ENCODE measurements at regions not wholly inside any gene's neighbourhood (a gene's known extent, or its start where the extent isn't known, plus 50 kb on each side); places are given as distances from the start of the nearest gene placed in this dataset.

- DNase-seq: no peak
These were observed 491.0 kb upstream of the CLINT1 start for GRCh38 chr5:158349987-158350386.

GRCh38 chr5:158344376-158344775 is 485.4 kb upstream of the CLINT1 start:
- no peak for DNase-seq

- DNase-seq: no peak
These were observed 481.7 kb upstream of the CLINT1 start for GRCh38 chr5:158340608-158341007.

- no peak for DNase-seq
These were observed 467.3 kb upstream of the CLINT1 start for GRCh38 chr5:158326256-158326655.

- DNase-seq: no peak
These were observed 465.3 kb upstream of the CLINT1 start for GRCh38 chr5:158324236-158324635.

DNA sequence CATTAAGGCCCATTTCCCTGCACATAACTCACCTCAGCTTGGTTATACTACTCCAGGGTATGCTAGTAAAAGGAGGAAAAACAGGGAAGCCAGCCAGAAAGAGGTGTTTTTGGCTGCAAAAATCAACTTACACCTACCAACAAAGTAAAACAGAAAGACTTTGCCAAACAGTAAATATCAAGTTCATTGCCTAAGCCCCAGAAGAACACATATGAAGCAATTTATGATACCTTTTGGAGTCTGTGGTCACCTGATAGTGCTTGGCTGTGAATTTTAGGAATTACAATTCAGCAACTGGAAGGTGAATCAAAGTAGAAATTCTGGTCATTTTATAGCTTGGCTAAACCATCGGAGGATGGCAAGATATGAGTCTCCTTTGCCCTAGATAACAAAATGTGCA is 463.7 kb upstream of the CLINT1 start:
- DNase-seq: no peak

DNA sequence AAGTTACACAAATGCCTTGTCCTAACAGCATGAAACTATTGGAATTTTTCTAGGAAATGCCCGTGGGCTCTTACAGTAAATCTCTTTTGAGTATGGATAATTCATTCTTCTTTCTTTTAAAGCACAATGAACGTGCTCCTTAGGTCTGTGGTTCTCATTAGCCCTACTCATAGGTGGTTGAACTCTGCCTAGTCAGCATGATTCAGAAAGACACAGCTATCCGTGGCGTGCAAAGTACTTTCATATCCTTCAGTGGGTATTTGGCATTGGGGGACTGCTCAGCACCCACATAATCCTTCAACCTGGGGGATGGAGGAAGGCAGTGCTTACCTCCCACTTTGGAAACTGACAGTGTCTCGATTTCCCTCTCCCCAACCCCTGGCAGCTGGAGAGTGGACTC is 462.0 kb upstream of the CLINT1 start:
- DNase-seq: no peak

GRCh38 chr5:158320178-158320674 is 461.3 kb upstream of the CLINT1 start:
- DNase-seq: no peak

- DNase-seq: no peak
These were observed 458.6 kb upstream of the CLINT1 start for GRCh38 chr5:158317507-158317906.

DNA sequence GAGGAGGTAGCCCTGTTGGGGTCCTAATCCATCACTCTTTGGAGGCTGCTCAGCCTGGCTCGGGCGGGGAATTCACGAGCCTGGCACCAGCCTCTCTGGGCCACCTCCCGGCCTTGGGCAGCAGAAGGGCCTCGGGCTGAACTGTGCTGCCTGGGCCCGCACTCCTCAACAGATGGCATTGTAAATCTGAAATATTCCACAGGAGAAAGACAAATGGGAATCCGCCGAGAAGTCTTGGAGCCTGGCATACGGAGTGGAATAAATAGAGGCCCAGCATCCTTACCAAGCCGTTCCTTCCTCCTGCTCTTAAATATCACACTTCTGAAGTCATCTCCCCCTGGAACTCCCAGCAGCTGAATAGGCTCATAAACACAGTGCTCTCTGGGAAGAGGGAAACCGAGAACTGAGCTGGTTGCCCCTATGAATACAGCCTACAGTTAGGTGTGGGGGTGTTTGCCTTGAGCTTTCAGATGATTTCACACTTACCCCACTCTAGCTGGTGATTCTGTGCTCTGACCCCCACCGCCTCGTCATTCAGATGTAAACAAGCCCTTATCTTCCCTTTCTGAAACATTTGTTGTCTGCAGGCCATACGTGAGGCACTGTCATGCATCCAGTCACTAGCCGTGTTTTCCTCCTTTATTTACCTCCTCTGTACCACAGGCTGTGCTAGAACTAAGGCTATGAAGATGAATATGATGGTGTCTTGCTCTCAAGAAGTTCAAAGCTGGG is 455.0 kb upstream of the CLINT1 start:
- no peak for DNase-seq

DNA sequence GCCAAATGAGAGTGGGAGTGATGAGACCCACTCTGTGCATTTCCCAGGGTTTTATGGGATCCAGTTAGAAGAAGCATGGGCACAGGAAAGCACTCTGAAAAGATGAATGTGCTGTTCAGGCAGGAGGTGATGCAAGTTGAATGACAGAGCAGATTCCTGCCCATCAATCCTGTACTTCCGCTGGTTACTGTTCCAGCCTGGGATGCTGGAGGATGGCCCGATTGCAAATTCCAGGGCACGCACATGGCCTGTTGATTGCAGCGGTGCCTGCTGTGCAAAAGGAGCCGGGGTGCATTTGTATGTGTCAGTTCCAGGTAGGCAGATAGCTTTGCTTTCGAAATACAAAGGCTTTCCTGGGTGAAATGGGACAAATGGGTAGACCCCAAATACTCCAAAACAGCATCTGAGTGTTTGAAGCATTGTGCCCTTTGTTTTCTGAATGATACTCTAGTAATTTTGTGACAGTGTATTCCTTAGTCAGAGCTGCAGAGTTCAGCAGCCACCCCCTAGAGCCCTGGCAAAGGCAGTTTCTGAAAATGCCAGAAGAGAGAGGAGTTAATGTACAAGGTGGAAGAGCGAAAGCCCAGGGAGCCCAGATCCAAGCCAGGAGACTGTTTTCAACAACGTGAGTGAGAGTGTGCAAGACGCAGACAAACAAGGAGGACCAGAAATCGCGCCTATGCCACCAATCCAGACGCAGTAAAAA is 454.2 kb upstream of the CLINT1 start:
- no peak for DNase-seq

DNA sequence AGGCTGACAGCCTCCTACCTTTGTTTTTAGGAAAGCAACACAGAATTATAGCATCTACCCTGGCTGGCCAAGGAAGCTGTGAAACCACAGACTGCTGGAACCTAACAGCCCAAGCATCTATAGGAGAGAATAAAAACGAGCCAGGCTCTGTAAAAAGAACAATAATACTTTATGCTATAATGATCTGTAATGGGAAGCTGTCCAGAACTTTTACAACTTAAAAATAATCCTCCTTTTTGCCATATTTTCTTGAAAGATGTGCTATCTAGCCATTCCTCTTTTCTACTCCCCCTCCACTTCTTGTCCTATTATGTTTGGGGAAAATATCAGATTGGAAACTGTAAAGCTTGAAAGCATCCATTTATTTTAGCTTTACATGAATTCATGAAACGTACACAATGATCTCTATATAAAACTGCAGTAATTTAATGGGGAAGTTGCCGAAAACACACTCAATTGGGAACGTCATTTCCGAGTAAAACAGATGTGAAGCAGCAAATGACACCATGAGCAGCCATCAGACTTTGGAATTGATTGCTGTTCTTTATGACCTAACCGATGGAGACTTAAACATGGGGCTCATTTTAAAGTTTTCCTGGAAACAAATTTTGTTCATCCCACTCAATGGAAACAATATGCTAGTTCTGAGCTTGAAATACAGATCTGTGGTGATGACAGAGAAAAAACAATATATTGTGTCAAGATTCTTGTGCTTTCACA is 450.3 kb upstream of the CLINT1 start:
- no peak for DNase-seq

DNA sequence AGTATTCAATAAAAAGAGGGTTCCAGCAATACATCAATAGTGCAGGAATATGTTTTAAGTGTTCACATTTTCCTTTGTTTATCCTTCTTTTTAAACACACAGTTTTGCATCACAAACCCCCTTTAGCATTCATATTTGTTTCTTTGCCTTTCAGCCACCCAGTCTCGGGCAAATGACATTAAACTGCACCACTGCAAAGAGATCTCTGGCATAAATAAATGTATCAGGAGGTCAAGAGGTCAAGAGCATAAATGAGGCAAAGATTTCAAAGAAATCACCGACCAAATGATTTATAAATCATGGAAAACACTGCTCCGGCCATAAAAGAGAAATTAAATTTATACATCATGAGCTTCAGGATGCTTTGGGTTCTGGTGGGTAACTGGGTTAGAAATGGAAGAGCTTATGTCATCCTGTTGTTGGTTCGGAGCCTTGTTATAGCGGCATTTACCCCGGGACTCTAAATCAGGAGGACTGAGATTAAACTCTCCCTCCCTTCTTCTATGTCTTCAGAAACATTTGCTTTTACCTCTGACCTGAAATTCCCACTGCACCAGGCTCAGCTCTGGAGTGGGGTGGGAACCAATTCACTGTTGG is 449.6 kb upstream of the CLINT1 start:
- DNase-seq: no peak

GRCh38 chr5:158305861-158306260 is 446.9 kb upstream of the CLINT1 start:
- no peak for DNase-seq

GRCh38 chr5:158304607-158305006 is 445.7 kb upstream of the CLINT1 start:
- DNase-seq: no peak

DNA sequence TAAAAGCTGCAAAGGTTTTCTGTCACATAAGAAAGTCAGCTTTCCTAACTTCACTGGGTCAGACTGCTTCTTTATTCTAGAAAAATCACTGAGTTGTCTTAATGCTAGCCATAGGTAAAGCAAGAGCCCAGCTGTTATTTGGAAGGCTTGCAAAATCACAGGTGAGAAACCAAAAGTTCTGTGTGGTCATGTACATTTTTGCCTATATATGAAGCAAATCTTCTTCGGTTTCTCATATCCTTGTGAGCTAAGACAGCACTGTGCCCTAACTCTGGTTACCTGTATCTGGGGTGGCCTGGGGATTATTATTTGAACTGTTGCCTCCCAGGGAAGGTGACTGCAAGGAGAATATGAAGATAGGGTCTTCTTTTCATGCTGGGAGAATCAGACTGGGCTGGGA is 444.9 kb upstream of the CLINT1 start:
- DNase-seq: no peak

- DNase-seq: no peak
These were observed 444.3 kb upstream of the CLINT1 start for GRCh38 chr5:158303275-158303674.

GRCh38 chr5:158302029-158302428 is 443.1 kb upstream of the CLINT1 start:
- DNase-seq: no peak

DNA sequence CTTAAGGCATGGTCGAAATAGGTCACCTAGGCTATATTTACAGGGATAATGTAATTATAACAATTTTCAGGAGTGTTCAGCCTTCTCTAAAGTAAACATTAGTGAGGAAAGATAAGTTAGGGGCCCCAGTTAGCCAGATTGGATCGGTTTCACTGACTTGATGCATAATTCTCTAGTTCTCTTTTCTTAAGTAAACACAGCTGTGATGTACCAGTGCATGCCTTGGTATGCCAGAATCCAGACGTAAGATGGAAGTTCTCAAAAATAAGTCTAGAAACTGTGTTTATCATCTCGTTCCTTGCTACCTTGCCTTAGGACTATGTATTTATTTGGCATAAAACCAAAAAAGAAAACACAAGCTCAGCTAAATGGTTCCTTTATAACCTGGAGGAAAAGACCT is 442.2 kb upstream of the CLINT1 start:
- DNase-seq: no peak

- DNase-seq: no peak
These were observed 441.3 kb upstream of the CLINT1 start for GRCh38 chr5:158300256-158300655.

DNA sequence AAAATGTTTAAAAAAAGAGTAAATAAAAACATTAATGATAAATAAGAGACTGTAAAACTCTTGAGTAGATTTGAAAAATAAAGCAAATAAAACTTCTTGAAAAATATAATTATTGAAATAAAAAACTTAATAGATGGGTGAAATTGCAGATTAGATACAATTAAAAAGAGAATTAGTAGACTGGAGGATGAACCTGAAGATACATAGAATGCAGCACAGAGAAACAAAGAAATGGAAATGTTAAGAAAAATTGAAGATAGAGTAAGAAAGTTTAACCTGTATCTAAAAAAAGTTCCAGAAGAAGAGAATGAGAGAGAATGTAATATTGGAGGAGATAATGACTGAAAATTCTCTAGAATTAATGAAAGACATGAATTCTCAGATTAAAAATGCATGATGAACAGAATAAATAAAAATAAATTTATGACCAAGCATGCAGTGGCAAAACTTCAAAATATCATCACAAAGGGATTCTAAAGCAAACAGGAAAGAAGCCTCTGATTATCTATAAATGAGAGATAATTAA is 438.1 kb upstream of the CLINT1 start:
- no peak for DNase-seq

GRCh38 chr5:158294701-158295100 is 435.8 kb upstream of the CLINT1 start:
- no peak for DNase-seq

- DNase-seq: no peak
These were observed 434.0 kb upstream of the CLINT1 start for GRCh38 chr5:158292981-158293380.
